ENCODE measurements at regions not wholly inside any gene's neighbourhood (a gene's known extent, or its start where the extent isn't known, plus 50 kb on each side); places are given as distances from the start of the nearest gene placed in this dataset.

- TF ChIP-seq NR3C1 (CRISPR knock-in tag; IDR thresholded peaks at IDR 0.05) (no peak), ETS1 (CRISPR knock-in tag; IDR thresholded peaks at IDR 0.05) (no peak), ZNF709 (CRISPR knock-in tag; IDR thresholded peaks at IDR 0.05) (no peak), CTCF (CRISPR knock-in tag; IDR thresholded peaks at IDR 0.05) (no peak), POLR2A (IDR thresholded peaks at IDR 0.05; ENCODE audit: insufficient read depth in 1 of 2, low read depth in 2 of 2, low read length in 2 of 2) (no peak), EZH2 (conservative IDR thresholded peaks at IDR 0.05; ENCODE audit: low read depth, low read length) (no peak)
- TF ChIP-seq, protein P1, sequence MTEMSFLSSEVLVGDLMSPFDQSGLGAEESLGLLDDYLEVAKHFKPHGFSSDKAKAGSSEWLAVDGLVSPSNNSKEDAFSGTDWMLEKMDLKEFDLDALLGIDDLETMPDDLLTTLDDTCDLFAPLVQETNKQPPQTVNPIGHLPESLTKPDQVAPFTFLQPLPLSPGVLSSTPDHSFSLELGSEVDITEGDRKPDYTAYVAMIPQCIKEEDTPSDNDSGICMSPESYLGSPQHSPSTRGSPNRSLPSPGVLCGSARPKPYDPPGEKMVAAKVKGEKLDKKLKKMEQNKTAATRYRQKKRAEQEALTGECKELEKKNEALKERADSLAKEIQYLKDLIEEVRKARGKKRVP (CRISPR knock-in tag; IDR thresholded peaks at IDR 0.05) = no peak
Measured at GRCh38 chr9:110110154-110110553, 97.8 kb downstream of the C9orf152 start.
